Midbrain (tissue), 1 donor: ENCODE measurements at regions not wholly inside any gene's neighbourhood (a gene's known extent, or its start where the extent isn't known, plus 50 kb on each side); places are given as distances from the start of the nearest gene placed in this dataset.
A peak's percentile ranks its signal among the peaks of the same experiment; 100 is the strongest.

ENCODE experiments used
- DNase-seq: peaks from one replicate; lab custom pipeline; 2025; lab: John Stamatoyannopoulos, UW

DNA sequence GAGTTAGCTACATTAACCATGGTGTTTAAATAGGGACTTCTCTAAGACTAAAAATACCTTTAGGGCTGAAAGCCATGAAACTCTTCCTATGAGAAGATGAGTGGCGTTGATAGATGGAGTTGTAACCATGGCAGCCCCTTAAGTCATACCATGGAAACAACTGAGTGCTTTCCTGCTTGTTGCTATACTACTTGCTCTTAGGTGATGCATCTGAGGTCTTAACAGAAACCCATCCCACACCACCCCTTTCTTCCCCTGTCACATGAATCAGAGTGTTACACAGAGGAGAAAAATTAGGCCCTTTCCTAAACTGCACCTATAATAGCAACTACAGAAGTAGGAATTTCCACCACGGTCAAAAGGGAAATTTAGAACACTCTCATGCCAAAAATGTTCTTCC is 64.3 kb upstream of the ZC3H12C start:
- no peak for DNase-seq

DNA sequence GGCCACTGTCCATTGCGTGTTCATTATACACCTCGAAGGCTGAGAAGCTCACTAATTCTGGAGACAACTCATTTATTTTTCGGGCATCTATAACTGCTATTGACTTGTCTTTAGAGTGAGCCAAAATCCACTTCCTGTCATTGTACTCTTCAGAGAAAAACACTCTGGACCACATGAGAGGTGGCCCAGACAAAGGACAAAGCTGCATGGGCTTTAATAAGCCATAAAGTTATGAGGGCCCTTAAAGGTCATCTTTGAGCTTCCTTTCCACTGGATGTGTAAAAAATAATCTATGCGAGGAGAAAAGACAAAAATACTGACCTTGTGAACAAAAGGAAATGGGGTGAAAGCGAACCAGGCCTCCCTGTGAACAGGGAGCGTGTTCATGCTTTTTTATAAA is 63.5 kb upstream of the ZC3H12C start:
- DNase-seq: no peak

DNA sequence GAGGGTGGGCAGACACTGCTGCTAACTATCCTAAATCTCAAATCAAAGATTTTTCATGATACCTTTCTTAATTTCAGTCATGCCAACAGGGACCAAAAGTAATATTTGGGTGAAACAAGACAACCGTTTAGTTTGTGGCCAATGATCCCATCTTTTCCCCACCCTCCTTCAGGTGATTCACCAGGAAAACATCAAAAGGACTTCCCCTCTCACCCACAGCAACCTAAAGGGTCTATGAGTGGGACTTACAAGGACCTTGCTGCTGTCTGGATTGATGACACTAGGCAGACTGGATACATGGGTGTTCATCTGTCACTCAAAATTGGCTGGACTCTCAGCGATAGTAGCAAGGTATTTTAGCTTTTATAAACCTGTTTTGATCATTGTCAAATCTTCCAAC is 62.0 kb upstream of the ZC3H12C start:
- no peak for DNase-seq

DNA sequence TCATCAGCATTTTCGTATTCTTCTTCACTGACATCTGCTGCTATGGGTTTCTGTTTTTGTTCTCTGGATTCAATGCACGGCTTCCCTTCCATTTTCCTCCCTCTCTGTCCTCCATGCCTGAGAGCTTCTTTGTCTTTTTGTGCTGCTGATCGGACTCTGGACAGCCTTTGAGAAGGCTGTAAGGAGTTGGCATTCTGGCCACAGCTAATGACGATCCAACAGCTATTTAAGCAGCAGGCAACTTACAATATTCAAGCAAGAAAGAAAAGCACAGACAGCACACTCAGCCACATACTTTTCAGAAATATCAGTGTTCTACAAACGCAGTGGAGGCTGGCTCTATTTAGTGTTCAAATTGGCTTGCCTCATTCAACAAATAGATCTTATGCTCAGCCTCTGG is 60.9 kb upstream of the ZC3H12C start:
- DNase-seq: peak; percentile 33

DNA sequence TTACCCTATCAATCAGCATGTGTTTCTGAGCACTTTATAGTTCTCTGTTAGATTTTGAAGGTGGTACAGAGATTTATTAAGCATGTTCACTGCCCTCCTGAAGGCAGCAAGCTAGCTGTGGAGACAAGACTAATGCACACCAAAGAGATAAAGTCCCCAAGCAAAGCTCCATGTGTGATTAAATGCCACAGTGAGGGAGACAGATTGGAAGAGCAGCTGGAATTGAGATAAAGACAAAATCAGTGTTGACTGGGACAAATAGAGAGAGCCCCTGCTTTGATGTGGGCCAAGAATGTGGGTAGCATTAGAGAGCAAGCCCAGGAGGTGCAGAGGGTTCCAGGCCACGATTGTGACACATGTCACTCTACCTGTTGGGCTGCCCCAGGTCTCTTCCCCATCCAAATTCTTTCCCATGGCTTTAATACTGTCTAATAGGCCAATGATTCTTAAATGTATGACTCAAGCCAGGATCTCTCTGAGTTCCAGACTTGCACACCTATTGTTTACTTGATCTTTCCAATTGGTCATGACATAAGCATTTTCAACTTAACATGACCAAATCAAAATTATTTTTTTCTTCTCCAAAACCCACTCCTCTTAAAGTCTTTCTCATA is 60.1 kb upstream of the ZC3H12C start:
- DNase-seq: no peak

DNA sequence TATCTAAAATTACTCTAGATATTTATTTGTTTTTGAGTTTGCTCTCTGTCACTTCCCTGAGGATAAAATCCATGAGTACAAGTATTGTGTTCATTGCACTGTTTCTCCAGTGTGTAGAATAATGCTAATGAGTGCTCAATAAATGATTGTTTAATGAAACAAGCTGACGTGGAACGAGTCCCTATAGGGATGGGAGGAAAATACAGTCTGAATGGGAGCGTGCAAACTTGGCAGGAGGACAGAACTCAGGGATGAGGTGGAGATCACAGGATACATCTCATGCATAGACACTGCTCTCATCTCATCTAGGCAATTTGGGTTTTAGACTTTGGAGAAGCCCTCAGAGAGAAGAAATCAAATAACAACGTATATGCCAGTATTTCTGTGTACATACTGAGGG is 58.4 kb upstream of the ZC3H12C start:
- no peak for DNase-seq

DNA sequence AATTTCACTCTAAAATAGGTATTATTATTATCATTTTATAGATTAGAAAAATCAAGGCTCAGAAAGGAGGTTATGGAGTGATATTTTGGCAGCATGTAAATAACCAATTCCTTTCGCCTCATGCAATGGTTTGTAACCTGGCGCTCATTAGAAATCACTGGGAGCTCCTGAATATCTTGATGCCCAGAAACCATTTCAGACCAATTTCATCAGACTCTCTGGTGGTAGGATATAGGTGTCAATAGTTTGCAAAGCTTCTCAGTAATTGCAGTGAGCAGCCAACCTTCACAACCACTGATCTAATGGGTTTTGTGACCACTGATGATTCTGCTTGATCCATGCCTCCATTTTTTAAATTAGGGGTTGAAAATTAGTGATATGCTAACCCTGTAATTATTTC is 57.8 kb upstream of the ZC3H12C start:
- DNase-seq: no peak

DNA sequence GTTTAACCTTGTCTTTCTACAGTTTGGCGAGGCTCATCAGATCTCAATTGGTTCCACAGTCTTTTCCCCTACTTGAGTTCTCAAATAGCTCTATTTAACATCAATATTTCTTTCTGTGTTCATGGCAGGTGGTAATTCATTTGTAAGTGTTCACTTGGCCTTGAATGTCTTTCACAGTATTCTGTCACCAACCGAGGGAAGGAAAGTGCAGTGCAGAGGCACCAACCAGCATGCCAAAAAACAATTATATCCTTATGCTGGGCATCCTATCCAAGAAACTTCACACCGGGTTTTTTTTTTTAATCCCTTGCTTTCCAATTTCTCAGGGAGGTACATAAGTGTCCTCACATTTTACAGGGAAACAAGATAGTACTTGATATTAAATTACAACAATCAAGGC is 55.0 kb upstream of the ZC3H12C start:
- DNase-seq: no peak
